NCI-H526 treated with DMSO at 0.1 percent for 48 hours (cell line): ENCODE measurements at regions not wholly inside any gene's neighbourhood (a gene's known extent, or its start where the extent isn't known, plus 50 kb on each side); places are given as distances from the start of the nearest gene placed in this dataset.

Experiments used
- DNase-seq: peaks from one replicate; lab custom pipeline; 2025; lab: John Stamatoyannopoulos, UW

- no peak for DNase-seq
Observed at GRCh38 chr2:12205086-12205485, 458.7 kb downstream of the LPIN1 start.

GRCh38 chr2:12207491-12207890 lies 461.1 kb downstream of the LPIN1 start:
- no peak for DNase-seq

GRCh38 chr2:12210016-12210933 lies 463.8 kb downstream of the LPIN1 start:
- no peak for DNase-seq

- DNase-seq = no peak
Observed at GRCh38 chr2:12211326-12212175, 465.1 kb downstream of the LPIN1 start.

GRCh38 chr2:12212841-12213597 lies 466.6 kb downstream of the LPIN1 start:
- DNase-seq = no peak

- DNase-seq = no peak
Observed at GRCh38 chr2:12217175-12217574, 470.7 kb downstream of the LPIN1 start.

GRCh38 chr2:12219761-12220160 lies 473.3 kb downstream of the LPIN1 start:
- DNase-seq = no peak

GRCh38 chr2:12221584-12221983 lies 475.2 kb downstream of the LPIN1 start:
- no peak for DNase-seq

- DNase-seq = no peak
Observed at GRCh38 chr2:12222554-12222953, 476.1 kb downstream of the LPIN1 start.

- no peak for DNase-seq
Observed at GRCh38 chr2:12223732-12224131, 477.3 kb downstream of the LPIN1 start.

- DNase-seq = no peak
Observed at GRCh38 chr2:12226653-12227052, 480.2 kb downstream of the LPIN1 start.

- DNase-seq = no peak
Observed at GRCh38 chr2:12227941-12228608, 481.6 kb downstream of the LPIN1 start.

- DNase-seq = no peak
Observed at GRCh38 chr2:12231288-12231687, 484.9 kb downstream of the LPIN1 start.

- DNase-seq = no peak
Observed at GRCh38 chr2:12232876-12233275, 483.9 kb upstream of the TRIB2 start.

- no peak for DNase-seq
Observed at GRCh38 chr2:12236136-12236844, 480.4 kb upstream of the TRIB2 start.

GRCh38 chr2:12240206-12240605 lies 476.5 kb upstream of the TRIB2 start:
- no peak for DNase-seq

- no peak for DNase-seq
Observed at GRCh38 chr2:12243381-12243780, 473.4 kb upstream of the TRIB2 start.

- DNase-seq = no peak
Observed at GRCh38 chr2:12244070-12244469, 472.7 kb upstream of the TRIB2 start.

GRCh38 chr2:12251121-12251520 lies 465.6 kb upstream of the TRIB2 start:
- DNase-seq = no peak

- DNase-seq = no peak
Observed at GRCh38 chr2:12251749-12252148, 465.0 kb upstream of the TRIB2 start.

GRCh38 chr2:12253167-12253778 lies 463.5 kb upstream of the TRIB2 start:
- no peak for DNase-seq
